HG03103 (cell line): ENCODE measurements at regions not wholly inside any gene's neighbourhood (a gene's known extent, or its start where the extent isn't known, plus 50 kb on each side); places are given as distances from the start of the nearest gene placed in this dataset.
"Not testable (repeated sequence)": the region's sequence is repeated elsewhere in the genome, so short reads cannot be mapped to it uniquely, and the experiment has no call there.

ENCODE experiments used
- ATAC-seq: cut with Tn5 transposase; IDR thresholded peaks from one replicate; pipeline ENCODE4 v1.9.1; 2021; ENCODE audit warnings: low read depth; ENCODE audit not compliant: unreplicated experiment

GRCh38 chr16:14384745-14385144 is 245.3 kb downstream of the PARN start:
- no peak for ATAC-seq

GRCh38 chr16:14383844-14384243 is 246.2 kb downstream of the PARN start:
- ATAC-seq = not testable (repeated sequence)

DNA sequence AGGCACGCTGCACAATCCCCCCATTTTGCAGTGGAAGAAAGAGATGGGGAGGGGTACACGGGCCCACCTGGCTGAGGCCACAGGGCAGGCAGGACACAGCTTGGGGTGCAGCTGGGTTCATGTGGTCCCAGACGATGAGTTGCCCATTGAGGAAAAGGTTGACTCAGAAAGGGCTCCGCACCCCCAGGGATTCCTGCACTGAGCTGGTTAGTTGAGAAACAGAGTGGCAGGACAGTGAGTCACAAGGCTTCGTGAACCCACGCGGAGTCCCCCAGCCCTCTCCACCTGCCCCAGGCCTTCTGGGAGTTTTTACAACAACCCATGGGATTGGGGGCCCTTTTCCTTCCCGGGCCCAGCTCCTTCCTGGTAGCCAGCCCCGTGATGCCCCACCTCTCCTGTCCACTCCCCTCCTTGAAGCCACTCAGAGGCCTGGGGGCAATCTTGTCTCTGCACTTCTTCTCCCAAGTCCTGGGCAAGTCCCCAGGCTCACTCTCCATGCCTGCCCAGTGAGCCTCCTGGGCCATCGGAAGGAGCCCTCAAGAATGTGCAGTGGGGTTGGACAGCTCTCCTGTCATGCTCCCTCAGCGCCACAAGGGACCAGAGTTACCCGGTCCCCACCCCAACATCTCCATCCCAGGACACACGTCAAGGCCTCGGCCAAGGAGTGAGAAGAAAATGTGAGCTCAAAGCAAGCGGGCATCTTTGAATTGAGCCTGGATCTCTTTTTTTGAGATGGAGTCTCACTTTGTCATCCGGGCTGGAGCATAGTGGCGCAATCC is 251.2 kb downstream of the PARN start:
- no peak for ATAC-seq

GRCh38 chr16:14378131-14378551 is 251.9 kb downstream of the PARN start:
- no peak for ATAC-seq

DNA sequence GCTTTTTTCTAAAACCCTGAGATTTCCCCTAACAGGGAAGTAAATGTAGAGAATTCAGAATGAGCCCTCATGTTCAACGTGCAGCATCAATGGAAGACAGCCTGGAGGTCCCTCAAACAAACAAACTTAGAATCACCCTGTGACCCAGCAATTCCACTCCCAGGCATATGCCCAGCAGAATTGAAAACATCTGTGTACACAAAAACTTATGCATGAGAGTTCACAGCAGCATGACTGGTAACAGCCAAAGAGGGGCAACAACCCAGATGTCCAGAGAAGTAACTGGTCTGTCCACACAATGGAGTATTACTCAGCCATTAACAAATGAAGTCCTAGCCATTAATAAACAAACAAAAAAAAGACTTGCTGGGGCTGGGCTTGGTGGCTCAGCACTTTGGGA is 252.7 kb downstream of the PARN start:
- no peak for ATAC-seq

DNA sequence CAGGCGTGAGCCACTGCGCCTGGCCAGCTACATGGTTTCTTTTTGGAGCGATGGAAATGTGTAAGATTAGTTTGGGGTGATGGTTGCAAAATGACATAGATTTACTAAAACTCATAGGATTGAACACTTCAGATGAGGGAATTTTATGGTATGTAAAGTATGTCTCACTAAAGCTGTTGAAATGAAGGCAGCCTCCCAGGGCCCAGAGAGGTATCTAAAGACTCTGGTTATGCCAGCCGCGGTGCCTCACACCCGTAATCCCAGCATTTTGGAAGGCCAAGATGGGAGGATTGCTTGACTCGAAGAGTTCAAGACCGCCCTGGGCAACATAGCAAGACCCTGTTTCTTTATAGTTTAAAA is 254.9 kb downstream of the PARN start:
- no peak for ATAC-seq

- ATAC-seq = no peak
Observed at GRCh38 chr16:14374451-14375131, 255.5 kb downstream of the PARN start.

DNA sequence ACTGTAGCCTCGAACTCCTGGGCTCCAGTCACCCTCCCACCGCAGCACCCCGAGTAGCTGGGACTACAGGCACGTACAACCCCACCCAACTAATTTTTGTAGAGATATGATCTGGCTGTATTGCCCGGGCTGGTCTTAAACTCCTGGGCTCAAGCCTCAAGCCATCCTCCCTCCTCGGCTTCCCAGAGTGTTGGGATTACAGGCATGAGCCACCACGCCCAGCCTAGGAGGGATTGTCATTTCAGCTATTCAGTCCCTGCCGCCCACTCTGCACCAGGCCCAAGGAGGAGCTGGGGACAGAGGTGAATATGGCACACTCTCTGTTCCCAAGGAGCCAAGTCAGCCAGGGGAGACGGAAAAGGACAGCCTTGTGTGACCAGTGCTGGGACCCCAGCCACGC is 256.2 kb downstream of the PARN start:
- ATAC-seq = no peak

DNA sequence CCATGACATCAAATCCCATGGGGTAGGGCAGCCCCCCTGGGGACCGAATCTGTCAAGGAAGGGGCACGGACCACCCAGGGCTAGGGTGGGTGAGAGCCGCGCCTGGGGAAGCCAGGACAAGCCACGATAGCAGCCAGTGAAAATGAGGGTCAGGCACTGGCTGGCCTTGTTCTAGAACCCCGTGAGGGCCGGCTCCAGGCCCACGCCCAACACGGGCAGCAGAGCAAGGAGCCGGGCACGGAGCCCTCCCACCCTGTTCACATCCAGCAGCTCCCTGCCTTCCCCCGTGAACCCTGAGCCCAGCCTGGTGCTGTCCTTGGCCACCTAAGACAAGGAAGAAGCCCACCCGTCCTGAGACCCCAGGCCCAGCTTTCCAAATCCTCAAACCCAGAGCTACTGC is 256.7 kb downstream of the PARN start:
- ATAC-seq = no peak

DNA sequence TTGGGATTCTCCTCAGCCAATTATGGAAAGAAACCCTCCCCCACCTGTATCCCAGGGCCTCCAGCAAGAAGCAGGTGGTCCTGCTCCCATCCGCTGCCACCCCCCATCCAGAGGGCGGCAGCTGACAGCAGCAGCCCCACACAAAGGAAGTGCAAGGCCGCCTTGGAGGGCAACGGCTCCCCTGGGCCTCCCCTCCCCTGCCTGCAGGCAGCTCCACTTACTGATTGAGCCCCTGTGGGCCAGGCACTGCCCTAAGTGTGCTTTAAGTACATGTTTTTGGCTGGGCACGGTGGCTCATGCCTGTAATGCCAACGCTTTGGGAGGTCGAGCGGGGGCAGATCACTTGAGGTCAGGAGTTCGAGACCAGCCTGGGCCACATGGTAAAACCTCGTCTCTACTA is 257.6 kb downstream of the PARN start:
- no peak for ATAC-seq

DNA sequence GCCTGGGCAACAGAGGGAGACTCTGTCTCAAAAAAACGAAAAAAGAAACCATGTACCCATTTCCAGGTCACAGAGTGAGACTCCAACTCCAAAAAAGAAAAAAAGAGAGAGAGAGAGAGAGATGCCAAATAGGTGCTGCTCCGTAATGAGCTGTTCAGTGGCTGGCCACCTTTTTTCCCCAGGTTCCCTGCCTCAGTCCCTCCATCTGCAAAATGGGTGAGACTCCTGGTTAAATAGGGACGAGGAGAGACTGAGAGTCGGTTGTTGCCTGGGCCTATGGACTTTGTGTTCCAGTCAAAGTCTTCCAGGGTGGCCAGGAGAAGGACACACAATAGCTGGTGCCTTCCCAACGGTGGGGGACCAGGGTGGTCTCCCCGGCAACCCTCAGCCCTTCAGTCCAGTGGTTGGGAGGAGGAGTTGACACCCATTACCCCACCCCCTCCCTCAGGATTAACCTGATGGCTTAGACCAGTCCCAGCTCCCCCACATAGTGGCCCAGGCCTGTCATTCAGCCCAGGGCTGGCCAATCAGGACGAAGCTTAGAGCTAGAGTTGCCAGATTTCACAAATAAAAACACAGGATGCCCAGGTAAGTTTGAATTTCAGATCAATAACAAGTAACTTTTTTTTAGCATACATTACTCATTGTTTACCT is 258.2 kb downstream of the PARN start:
- no peak for ATAC-seq

DNA sequence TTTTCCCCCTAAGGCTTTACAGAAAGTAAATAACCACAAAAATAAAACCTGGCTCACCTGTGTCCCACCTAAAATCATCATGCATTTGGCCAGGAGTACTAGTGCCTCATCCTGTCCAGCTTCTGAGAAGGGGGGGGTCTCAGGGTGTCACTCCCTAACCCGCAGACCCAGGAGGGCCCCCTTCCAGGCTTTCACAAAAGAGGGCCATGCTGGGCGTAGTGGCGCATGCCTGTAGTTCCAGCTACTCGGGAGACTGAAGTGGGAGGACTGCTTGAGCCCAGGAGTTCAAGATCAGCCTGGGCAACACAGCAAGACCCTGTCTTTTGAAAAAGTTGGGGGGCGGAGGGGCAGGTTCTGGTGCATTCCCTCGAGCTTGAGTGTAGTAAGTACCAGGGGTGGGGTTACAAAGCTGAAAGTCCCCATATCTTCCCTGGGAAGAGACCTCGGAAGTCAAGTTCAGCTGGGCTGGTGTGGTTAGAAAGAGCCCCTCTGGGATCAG is 259.3 kb downstream of the PARN start:
- ATAC-seq = no peak

DNA sequence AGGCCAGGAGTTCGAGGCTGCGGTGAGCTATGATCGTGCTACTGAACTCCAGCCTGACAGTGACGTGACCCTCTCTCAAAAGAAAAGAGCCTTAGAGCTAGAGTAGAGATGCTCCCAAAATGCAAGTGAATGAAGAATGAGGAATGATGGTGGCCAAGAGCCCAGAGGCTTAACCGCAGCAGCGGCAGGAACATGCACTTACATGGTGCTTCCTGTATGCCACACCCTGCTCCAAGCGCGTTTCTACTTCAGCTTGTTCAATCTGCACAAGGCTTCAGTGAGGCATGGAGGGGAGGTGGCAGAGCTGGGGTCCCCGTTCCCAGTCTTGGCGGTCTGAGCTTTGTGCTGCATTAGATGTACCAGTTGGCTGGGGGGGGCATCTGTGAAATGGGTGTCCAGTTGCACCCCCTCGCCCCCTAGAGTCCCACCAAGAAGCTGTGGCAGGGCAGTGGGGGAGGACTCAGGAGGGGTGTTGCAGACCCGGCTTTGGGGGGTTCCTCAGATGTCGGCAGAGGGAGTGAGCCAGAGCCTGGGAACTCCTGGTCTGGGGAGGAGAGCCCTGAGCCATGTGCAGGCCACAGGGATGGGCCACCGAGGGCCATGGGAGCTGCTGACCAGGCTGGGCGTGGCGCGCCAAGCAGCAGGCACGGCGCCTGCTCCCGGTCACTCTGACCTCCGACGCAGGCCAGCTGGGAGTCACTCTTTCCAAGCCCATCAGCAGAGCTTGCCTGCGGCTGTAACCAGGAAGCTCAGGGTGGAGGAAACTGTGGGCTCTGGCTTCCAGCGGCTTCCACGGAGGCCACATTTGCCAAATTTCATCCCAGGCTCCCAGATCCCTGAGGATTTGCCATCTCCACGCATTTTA is 260.1 kb downstream of the PARN start:
- no peak for ATAC-seq

DNA sequence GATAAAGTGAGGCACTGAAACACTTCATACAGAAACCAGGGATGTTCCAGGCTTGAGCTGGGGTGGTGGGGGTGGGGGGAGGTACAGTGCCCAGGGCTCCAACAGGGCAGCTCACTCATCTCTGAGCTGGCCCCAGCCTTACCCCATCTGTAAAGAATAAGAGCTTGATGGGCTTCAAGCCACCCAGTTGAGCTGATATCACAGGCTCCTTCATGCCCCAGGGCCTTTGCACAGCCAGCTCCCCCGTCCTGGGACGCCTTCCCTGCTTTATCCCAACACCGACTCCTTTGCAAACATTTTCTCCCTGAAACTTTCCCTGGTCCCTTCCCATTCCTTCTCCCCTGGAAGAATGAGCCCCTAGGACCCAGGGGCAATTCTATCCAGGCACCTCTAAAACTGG is 261.7 kb downstream of the PARN start:
- no peak for ATAC-seq

DNA sequence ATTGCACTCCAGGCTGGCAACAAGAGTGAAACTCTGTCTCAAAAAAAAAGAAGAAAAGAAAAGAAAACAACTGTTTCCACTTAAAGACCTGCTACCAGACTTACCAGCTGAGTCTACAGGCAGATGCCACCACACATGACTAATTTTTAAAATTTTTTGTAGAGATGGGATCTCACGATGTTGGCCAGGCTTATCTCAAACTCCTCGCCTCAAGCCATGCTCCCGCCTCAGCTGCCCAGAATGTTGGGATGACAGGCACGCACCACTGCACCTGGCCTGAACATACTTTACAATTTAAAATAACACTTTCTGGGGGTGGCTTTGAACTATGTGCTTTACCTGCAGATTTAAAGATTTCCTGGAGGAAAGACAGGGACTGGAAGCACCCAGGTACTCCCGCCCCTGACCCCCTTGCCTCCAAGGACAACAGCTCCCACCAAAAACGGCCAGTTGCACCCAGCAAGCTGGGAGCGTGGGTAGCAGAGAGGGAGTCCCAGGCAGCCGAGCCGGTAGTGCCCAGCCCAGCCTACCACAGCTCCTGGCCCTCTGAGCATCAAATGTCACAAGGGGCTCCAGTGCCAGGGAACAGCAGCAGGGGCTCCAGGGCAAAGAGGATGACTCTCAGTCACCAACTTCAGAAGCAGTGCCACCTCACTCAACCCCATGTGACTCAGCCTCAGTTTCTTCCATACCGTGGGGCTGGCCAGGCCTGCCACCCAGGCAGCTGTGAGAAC is 262.9 kb downstream of the PARN start:
- ATAC-seq = no peak

DNA sequence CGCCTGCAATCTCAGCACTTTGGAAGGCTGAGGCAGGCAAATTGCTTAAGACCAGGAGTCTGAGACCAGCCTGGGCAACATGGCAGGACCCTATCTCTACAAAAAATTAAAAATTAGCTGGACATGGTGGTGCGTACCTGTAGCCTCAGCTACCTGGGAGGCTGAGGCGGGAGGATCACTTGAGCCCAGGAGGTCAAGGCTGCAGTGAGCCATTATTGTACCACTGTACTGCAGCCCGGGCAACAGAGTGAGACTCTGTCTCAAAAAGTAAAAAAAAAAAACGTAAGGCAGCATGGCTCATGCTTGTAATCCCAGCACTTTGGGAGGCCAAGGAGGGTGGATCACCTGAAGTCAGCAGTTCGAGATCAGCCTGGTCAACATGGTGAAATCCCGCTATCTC is 263.6 kb downstream of the PARN start:
- no peak for ATAC-seq

DNA sequence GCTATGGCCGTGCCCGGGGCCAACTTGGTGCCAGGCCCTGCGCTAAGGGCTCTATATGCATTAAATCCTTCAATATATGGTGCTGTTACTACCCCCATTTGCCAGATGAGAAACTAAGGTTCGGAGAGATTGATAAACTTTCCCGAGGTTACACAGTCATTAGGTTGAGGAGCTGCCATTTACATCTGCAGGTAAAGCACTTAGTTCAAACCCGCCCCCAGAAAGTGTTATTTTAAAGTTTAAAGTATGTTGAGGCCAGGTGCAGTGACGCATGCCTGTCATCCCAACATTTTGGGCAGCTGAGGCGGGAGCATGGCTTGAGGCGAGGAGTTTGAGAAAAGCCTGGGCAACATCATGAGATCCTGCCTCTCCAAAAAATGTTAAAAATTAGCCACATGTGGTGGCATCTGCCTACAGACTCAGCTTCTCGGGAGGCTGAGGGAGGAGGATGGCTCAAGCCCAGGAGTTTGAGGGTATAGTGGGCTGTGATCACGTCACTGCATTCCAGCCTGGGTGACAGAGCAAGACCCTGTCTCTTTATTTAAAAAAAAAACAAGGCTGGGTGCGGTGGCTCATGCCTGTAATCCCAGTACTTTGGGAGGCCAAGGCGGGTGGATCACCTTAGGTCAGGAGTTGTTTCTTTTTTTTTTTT is 264.7 kb downstream of the PARN start:
- ATAC-seq = no peak

- no peak for ATAC-seq
Observed at GRCh38 chr16:14364386-14365199, 265.5 kb downstream of the PARN start.

DNA sequence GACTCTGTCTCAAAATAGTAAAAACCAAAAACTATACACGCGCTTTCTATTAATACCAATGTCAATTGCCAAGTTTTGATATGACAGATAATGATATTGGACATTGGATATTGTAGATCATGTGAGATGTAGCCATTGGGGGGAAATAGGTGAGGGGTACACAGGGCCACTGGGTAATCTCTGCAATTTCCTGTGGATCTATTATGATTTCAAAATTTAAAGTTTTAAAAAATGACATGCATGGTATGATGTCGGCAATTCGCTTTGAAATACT is 266.0 kb downstream of the PARN start:
- ATAC-seq = no peak
